NT2/D1 (cell line): ENCODE measurements at regions not wholly inside any gene's neighbourhood (a gene's known extent, or its start where the extent isn't known, plus 50 kb on each side); places are given as distances from the start of the nearest gene placed in this dataset.

ENCODE experiments used
- SUZ12 ChIP-seq: IDR thresholded peaks from 2 replicates; pipeline ENCODE4 v1.6.1; 2011; ENCODE audit not compliant: insufficient read length, insufficient read depth; ENCODE audit errors: extremely low read depth
- YY1 ChIP-seq: IDR thresholded peaks from 2 replicates; pipeline ENCODE4 v1.6.1; 2011; ENCODE audit not compliant: insufficient read length, insufficient read depth
- ZNF274 ChIP-seq: IDR thresholded peaks from 2 replicates; pipeline ENCODE4 v1.6.1; 2011; ENCODE audit warnings: mild to moderate bottlenecking, low read depth, low read length

DNA sequence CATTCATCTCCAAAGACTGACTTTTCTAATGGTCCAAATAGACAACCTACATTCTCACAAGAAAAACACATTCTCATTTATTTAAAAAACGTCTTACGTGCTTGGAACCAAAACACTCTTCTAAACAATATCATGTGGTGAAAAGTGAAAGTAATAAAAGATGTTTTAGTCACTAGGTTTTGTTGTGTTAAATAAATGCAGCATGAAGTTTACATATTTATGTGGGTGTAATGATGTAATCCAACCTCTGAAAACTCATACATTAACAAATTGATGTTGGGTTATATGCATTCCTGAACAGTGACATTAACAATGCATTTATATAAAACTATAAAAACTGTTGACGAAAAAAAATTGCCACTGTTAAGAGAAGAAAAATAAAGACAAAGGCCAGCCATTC lies 55.1 kb upstream of the ACVR2A start:
- TF ChIP-seq SUZ12 (no peak), YY1 (no peak), ZNF274 (no peak)
